Activated naive CD8-positive, alpha-beta T cell (primary cell): ENCODE measurements at regions not wholly inside any gene's neighbourhood (a gene's known extent, or its start where the extent isn't known, plus 50 kb on each side); places are given as distances from the start of the nearest gene placed in this dataset.

Experiments
- H3K27ac Mint-ChIP-seq: one replicate; pipeline ENCODE4 v1.8.0; 2021; ENCODE audit warnings: mixed read lengths
- H3K27me3 Mint-ChIP-seq: one replicate; pipeline ENCODE4 v1.8.0; 2021; ENCODE audit warnings: mixed read lengths
- H3K36me3 Mint-ChIP-seq: one replicate; pipeline ENCODE4 v1.8.0; 2021; ENCODE audit warnings: mixed read lengths
- H3K4me1 Mint-ChIP-seq: one replicate; pipeline ENCODE4 v1.8.0; 2021; ENCODE audit warnings: low read depth, mixed read lengths
- H3K4me3 Mint-ChIP-seq: one replicate; pipeline ENCODE4 v1.8.0; 2021; ENCODE audit warnings: mild to moderate bottlenecking, mixed read lengths
- H3K9me3 Mint-ChIP-seq: one replicate; pipeline ENCODE4 v1.8.0; 2021; ENCODE audit warnings: low read depth, mixed read lengths

GRCh38 chr18:47611649-47612048 lies 318.8 kb downstream of the SMAD2 start:
- Mint-ChIP-seq H3K4me3 (no peak overlapping the region), H3K36me3 (no peaks in the 10 kb centered on the region), H3K4me1 (no peaks in the 10 kb centered on the region), H3K9me3 (peaks cover 8% of the 10 kb centered on the region), H3K27me3 (peaks cover 5% of the 10 kb centered on the region), H3K27ac (no peak overlapping the region)

- Mint-ChIP-seq H3K36me3 (no peaks in the 10 kb centered on the region), H3K9me3 (peaks cover 7% of the 10 kb centered on the region), H3K4me1 (no peaks in the 10 kb centered on the region), H3K4me3 (no peak overlapping the region), H3K27ac (no peak overlapping the region), H3K27me3 (peaks cover 8% of the 10 kb centered on the region)
Observed at GRCh38 chr18:47606526-47606925, 323.9 kb downstream of the SMAD2 start.

- peaks cover 8% of the 10 kb centered on the region for H3K27me3 Mint-ChIP-seq
- no peaks in the 10 kb centered on the region for H3K9me3 Mint-ChIP-seq
- H3K4me3 Mint-ChIP-seq, result no peak overlapping the region
- H3K4me1 Mint-ChIP-seq, result no peaks in the 10 kb centered on the region
- H3K36me3 Mint-ChIP-seq, result no peaks in the 10 kb centered on the region
- H3K27ac Mint-ChIP-seq, result no peak overlapping the region
Observed at GRCh38 chr18:47605093-47605492, 325.4 kb downstream of the SMAD2 start.

GRCh38 chr18:47604021-47604420 lies 326.4 kb downstream of the SMAD2 start:
- H3K4me1 Mint-ChIP-seq, result no peaks in the 10 kb centered on the region
- no peaks in the 10 kb centered on the region for H3K9me3 Mint-ChIP-seq
- no peak overlapping the region for H3K4me3 Mint-ChIP-seq
- H3K36me3 Mint-ChIP-seq, result no peaks in the 10 kb centered on the region
- H3K27me3 Mint-ChIP-seq, result peaks cover 8% of the 10 kb centered on the region
- H3K27ac Mint-ChIP-seq, result no peak overlapping the region

- Mint-ChIP-seq H3K4me1 (no peaks in the 10 kb centered on the region), H3K4me3 (no peak overlapping the region), H3K27me3 (peaks cover 4% of the 10 kb centered on the region), H3K36me3 (no peaks in the 10 kb centered on the region), H3K9me3 (no peaks in the 10 kb centered on the region), H3K27ac (no peak overlapping the region)
Observed at GRCh38 chr18:47603158-47603557, 327.3 kb downstream of the SMAD2 start.

GRCh38 chr18:47602273-47602897 lies 328.1 kb downstream of the SMAD2 start:
- Mint-ChIP-seq H3K4me3 (no peak overlapping the region), H3K36me3 (no peaks in the 10 kb centered on the region), H3K27ac (no peak overlapping the region), H3K9me3 (no peaks in the 10 kb centered on the region), H3K27me3 (peaks cover 5% of the 10 kb centered on the region), H3K4me1 (no peaks in the 10 kb centered on the region)

GRCh38 chr18:47601581-47602272 lies 328.7 kb downstream of the SMAD2 start:
- Mint-ChIP-seq H3K27ac (no peak overlapping the region), H3K9me3 (no peaks in the 10 kb centered on the region), H3K36me3 (no peaks in the 10 kb centered on the region), H3K27me3 (peaks cover 7% of the 10 kb centered on the region), H3K4me1 (no peaks in the 10 kb centered on the region), H3K4me3 (no peak overlapping the region)

GRCh38 chr18:47595831-47596501 lies 334.5 kb downstream of the SMAD2 start:
- Mint-ChIP-seq H3K27ac (no peak overlapping the region), H3K4me3 (no peak overlapping the region), H3K9me3 (no peaks in the 10 kb centered on the region), H3K27me3 (peaks cover 24% of the 10 kb centered on the region), H3K4me1 (no peaks in the 10 kb centered on the region), H3K36me3 (no peaks in the 10 kb centered on the region)

GRCh38 chr18:47594621-47595086 lies 335.8 kb downstream of the SMAD2 start:
- H3K9me3 Mint-ChIP-seq, result no peaks in the 10 kb centered on the region
- no peaks in the 10 kb centered on the region for H3K4me1 Mint-ChIP-seq
- H3K36me3 Mint-ChIP-seq, result no peaks in the 10 kb centered on the region
- no peak overlapping the region for H3K27ac Mint-ChIP-seq
- H3K27me3 Mint-ChIP-seq, result peaks cover 24% of the 10 kb centered on the region
- H3K4me3 Mint-ChIP-seq, result no peak overlapping the region

GRCh38 chr18:47593744-47594472 lies 336.6 kb downstream of the SMAD2 start:
- Mint-ChIP-seq H3K9me3 (no peaks in the 10 kb centered on the region), H3K4me1 (no peaks in the 10 kb centered on the region), H3K36me3 (no peaks in the 10 kb centered on the region), H3K27ac (no peak overlapping the region), H3K27me3 (peaks cover 24% of the 10 kb centered on the region), H3K4me3 (no peak overlapping the region)

- Mint-ChIP-seq H3K4me1 (no peaks in the 10 kb centered on the region), H3K27ac (no peak overlapping the region), H3K9me3 (no peaks in the 10 kb centered on the region), H3K27me3 (peaks cover 20% of the 10 kb centered on the region), H3K4me3 (no peak overlapping the region), H3K36me3 (no peaks in the 10 kb centered on the region)
Observed at GRCh38 chr18:47591429-47591828, 339.0 kb downstream of the SMAD2 start.

GRCh38 chr18:47587587-47587986 lies 336.1 kb upstream of the SKOR2 start:
- H3K4me1 Mint-ChIP-seq, result no peaks in the 10 kb centered on the region
- no peaks in the 10 kb centered on the region for H3K9me3 Mint-ChIP-seq
- no peak overlapping the region for H3K27ac Mint-ChIP-seq
- H3K27me3 Mint-ChIP-seq, result peaks cover 3% of the 10 kb centered on the region
- H3K4me3 Mint-ChIP-seq, result no peak overlapping the region
- H3K36me3 Mint-ChIP-seq, result no peaks in the 10 kb centered on the region

GRCh38 chr18:47586418-47587070 lies 335.1 kb upstream of the SKOR2 start:
- H3K4me1 Mint-ChIP-seq, result no peaks in the 10 kb centered on the region
- no peaks in the 10 kb centered on the region for H3K9me3 Mint-ChIP-seq
- no peaks in the 10 kb centered on the region for H3K27me3 Mint-ChIP-seq
- no peak overlapping the region for H3K27ac Mint-ChIP-seq
- no peaks in the 10 kb centered on the region for H3K36me3 Mint-ChIP-seq
- H3K4me3 Mint-ChIP-seq, result no peak overlapping the region

GRCh38 chr18:47585914-47586313 lies 334.5 kb upstream of the SKOR2 start:
- H3K27me3 Mint-ChIP-seq, result no peaks in the 10 kb centered on the region
- H3K9me3 Mint-ChIP-seq, result no peaks in the 10 kb centered on the region
- no peaks in the 10 kb centered on the region for H3K4me1 Mint-ChIP-seq
- no peak overlapping the region for H3K27ac Mint-ChIP-seq
- H3K4me3 Mint-ChIP-seq, result no peak overlapping the region
- no peaks in the 10 kb centered on the region for H3K36me3 Mint-ChIP-seq
